ENCODE measurements at regions not wholly inside any gene's neighbourhood (a gene's known extent, or its start where the extent isn't known, plus 50 kb on each side); places are given as distances from the start of the nearest gene placed in this dataset.

DNA sequence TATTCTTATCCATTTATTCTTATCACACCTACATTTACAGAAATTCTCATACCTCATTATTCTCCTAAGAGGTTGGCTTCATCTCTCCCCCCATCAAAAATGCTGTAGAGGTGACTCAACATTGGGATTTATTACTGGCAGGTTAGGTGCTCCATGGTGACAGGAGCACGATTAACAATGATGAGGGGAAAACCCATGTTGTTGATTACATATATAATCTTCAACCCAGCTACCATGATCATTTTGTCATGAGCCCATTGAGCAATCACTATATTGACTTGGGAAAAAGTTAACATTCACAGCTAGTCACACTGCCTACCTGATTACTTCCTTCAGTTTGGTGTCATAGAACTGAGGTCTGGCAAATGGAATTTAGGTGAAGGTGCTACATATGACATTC, 712.1 kb upstream of the CHRM3 start:
- TF ChIP-seq ZNF644 (tag; IDR thresholded peaks at IDR 0.05; ENCODE audit: low read depth) (no peak), ZSCAN29 (IDR thresholded peaks at IDR 0.05) (no peak), ELF4 (CRISPR knock-in tag; IDR thresholded peaks at IDR 0.05) (no peak), RAD21 (CRISPR knock-in tag; conservative IDR thresholded peaks at IDR 0.05 in 1 of 2, IDR thresholded peaks at IDR 0.05 in 1 of 2) (no peak), HMG20A (CRISPR knock-in tag; conservative IDR thresholded peaks at IDR 0.05) (no peak), ZNF699 (CRISPR knock-in tag; IDR thresholded peaks at IDR 0.05; ENCODE audit: insufficient replicate concordance) (no peak), FOXJ3 (CRISPR knock-in tag; IDR thresholded peaks at IDR 0.05) (no peak), HDGF (IDR thresholded peaks at IDR 0.05) (no peak), ESRRA (IDR thresholded peaks at IDR 0.05; ENCODE audit: borderline replicate concordance, low read depth) (no peak)
- TF ChIP-seq, protein P1, sequence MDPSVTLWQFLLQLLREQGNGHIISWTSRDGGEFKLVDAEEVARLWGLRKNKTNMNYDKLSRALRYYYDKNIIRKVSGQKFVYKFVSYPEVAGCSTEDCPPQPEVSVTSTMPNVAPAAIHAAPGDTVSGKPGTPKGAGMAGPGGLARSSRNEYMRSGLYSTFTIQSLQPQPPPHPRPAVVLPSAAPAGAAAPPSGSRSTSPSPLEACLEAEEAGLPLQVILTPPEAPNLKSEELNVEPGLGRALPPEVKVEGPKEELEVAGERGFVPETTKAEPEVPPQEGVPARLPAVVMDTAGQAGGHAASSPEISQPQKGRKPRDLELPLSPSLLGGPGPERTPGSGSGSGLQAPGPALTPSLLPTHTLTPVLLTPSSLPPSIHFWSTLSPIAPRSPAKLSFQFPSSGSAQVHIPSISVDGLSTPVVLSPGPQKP (CRISPR knock-in tag; IDR thresholded peaks at IDR 0.05), result no peak
- TF ChIP-seq, protein P2, sequence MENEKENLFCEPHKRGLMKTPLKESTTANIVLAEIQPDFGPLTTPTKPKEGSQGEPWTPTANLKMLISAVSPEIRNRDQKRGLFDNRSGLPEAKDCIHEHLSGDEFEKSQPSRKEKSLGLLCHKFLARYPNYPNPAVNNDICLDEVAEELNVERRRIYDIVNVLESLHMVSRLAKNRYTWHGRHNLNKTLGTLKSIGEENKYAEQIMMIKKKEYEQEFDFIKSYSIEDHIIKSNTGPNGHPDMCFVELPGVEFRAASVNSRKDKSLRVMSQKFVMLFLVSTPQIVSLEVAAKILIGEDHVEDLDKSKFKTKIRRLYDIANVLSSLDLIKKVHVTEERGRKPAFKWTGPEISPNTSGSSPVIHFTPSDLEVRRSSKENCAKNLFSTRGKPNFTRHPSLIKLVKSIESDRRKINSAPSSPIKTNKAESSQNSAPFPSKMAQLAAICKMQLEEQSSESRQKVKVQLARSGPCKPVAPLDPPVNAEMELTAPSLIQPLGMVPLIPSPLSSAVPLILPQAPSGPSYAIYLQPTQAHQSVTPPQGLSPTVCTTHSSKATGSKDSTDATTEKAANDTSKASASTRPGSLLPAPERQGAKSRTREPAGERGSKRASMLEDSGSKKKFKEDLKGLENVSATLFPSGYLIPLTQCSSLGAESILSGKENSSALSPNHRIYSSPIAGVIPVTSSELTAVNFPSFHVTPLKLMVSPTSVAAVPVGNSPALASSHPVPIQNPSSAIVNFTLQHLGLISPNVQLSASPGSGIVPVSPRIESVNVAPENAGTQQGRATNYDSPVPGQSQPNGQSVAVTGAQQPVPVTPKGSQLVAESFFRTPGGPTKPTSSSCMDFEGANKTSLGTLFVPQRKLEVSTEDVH (IDR thresholded peaks at IDR 0.05; ENCODE audit: low read depth, partially characterized antibody), result no peak
- TF ChIP-seq, protein P3, sequence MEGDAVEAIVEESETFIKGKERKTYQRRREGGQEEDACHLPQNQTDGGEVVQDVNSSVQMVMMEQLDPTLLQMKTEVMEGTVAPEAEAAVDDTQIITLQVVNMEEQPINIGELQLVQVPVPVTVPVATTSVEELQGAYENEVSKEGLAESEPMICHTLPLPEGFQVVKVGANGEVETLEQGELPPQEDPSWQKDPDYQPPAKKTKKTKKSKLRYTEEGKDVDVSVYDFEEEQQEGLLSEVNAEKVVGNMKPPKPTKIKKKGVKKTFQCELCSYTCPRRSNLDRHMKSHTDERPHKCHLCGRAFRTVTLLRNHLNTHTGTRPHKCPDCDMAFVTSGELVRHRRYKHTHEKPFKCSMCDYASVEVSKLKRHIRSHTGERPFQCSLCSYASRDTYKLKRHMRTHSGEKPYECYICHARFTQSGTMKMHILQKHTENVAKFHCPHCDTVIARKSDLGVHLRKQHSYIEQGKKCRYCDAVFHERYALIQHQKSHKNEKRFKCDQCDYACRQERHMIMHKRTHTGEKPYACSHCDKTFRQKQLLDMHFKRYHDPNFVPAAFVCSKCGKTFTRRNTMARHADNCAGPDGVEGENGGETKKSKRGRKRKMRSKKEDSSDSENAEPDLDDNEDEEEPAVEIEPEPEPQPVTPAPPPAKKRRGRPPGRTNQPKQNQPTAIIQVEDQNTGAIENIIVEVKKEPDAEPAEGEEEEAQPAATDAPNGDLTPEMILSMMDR (IDR thresholded peaks at IDR 0.05 in 2 of 3, conservative IDR thresholded peaks at IDR 0.05 in 1 of 3; ENCODE audit: insufficient read depth in 2 of 3, low read depth in 1 of 3, low read length in 3 of 3), result no peak
- TF ChIP-seq, protein P4, sequence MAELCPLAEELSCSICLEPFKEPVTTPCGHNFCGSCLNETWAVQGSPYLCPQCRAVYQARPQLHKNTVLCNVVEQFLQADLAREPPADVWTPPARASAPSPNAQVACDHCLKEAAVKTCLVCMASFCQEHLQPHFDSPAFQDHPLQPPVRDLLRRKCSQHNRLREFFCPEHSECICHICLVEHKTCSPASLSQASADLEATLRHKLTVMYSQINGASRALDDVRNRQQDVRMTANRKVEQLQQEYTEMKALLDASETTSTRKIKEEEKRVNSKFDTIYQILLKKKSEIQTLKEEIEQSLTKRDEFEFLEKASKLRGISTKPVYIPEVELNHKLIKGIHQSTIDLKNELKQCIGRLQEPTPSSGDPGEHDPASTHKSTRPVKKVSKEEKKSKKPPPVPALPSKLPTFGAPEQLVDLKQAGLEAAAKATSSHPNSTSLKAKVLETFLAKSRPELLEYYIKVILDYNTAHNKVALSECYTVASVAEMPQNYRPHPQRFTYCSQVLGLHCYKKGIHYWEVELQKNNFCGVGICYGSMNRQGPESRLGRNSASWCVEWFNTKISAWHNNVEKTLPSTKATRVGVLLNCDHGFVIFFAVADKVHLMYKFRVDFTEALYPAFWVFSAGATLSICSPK (IDR thresholded peaks at IDR 0.05; ENCODE audit: borderline replicate concordance), result no peak

All from K562 (cell line).